IMR-90 (cell line): ENCODE measurements at regions not wholly inside any gene's neighbourhood (a gene's known extent, or its start where the extent isn't known, plus 50 kb on each side); places are given as distances from the start of the nearest gene placed in this dataset.

ENCODE experiments used
- ATAC-seq: fragments of 200-7000 bp; cut with Tn5 transposase; 2 replicates; pipeline ENCODE4 v1.9.1; 2020; ENCODE audit warnings: low read depth, mild to moderate bottlenecking, moderate library complexity
- BruUV-seq: library from RNA; stranded (reverse); fragments of 400-500 nt; replicated peaks from 2 replicates; lab custom pipeline; 2021; lab: Mats Ljungman, UMichigan
- CTCF ChIA-PET: fragments of 300-600 bp; formaldehyde crosslinking; extraction: SDS; loops from one replicate; lab custom pipeline; 2021; ENCODE audit warnings: antibody characterized with exemption; lab: Yijun Ruan, JAX
- POLR2A ChIA-PET: fragments of 300-600 bp; sonication (Branson Sonifier 250); formaldehyde crosslinking; loops from one replicate; lab custom pipeline; 2022; ENCODE audit warnings: antibody characterized with exemption; ENCODE audit not compliant: unreplicated experiment; lab: Charles Lee
- DNase-seq: peaks from one replicate; pipeline ENCODE4 v3.0.0; 2013
- H2AFZ ChIP-seq: replicated peaks from 2 replicates; pipeline ENCODE3; 2013; ENCODE audit warnings: low read length, mild to moderate bottlenecking; ENCODE audit not compliant: poor library complexity
- H2AK5ac ChIP-seq: 2 replicates; pipeline ENCODE4 v1.6.1; 2013; ENCODE audit warnings: low read depth, low read length, inconsistent platforms
- H2AK9ac ChIP-seq: replicated peaks from 2 replicates; pipeline ENCODE3; 2013; ENCODE audit warnings: mild to moderate bottlenecking, low read depth, low read length, moderate library complexity; ENCODE audit not compliant: poor library complexity
- H2BK120ac ChIP-seq: 2 replicates; pipeline ENCODE4 v1.6.1; 2013; ENCODE audit warnings: low read depth, low read length, inconsistent platforms
- H2BK15ac ChIP-seq: 3 replicates; pipeline ENCODE4 v1.6.1; 2013; ENCODE audit warnings: low read depth, low read length, inconsistent platforms
- H2BK20ac ChIP-seq: 2 replicates; pipeline ENCODE4 v1.6.1; 2013; ENCODE audit warnings: low read depth, mild to moderate bottlenecking, inconsistent platforms, low read length, moderate library complexity
- H2BK5ac ChIP-seq: 2 replicates; pipeline ENCODE4 v1.6.1; 2013; ENCODE audit warnings: mild to moderate bottlenecking, low read depth, low read length, inconsistent platforms; ENCODE audit not compliant: poor library complexity, severe bottlenecking
- H3K14ac ChIP-seq: replicated peaks from 2 replicates; pipeline ENCODE4 v1.6.1; 2013; ENCODE audit warnings: low read depth, low read length, inconsistent platforms
- H3K18ac ChIP-seq: 2 replicates; pipeline ENCODE4 v1.6.1; 2013; ENCODE audit warnings: low read depth, low read length, control low read depth
- H3K23ac ChIP-seq: 2 replicates; pipeline ENCODE4 v1.6.1; 2013; ENCODE audit warnings: low read depth, low read length, inconsistent platforms
- H3K27ac ChIP-seq: 2 replicates; pipeline ENCODE4 v1.5.1; 2013; ENCODE audit warnings: mild to moderate bottlenecking, control low read depth, low read length; ENCODE audit not compliant: insufficient read depth
- H3K27me3 ChIP-seq: 2 replicates; pipeline ENCODE4 v1.6.1; 2013; ENCODE audit warnings: low read length; ENCODE audit not compliant: control insufficient read depth, insufficient read depth
- H3K36me3 ChIP-seq: 2 replicates; pipeline ENCODE4 v1.6.1; 2013; ENCODE audit warnings: low read length, mixed read lengths; ENCODE audit not compliant: control insufficient read depth, insufficient read depth
- H3K4ac ChIP-seq: 2 replicates; pipeline ENCODE4 v1.6.1; 2013; ENCODE audit warnings: low read depth, low read length, inconsistent platforms
- H3K4me1 ChIP-seq: 2 replicates; pipeline ENCODE4 v1.6.1; 2013; ENCODE audit warnings: low read length, mixed read lengths; ENCODE audit not compliant: control insufficient read depth, insufficient read depth
- H3K4me2 ChIP-seq: 2 replicates; pipeline ENCODE4 v1.6.1; 2013; ENCODE audit warnings: low read depth, mild to moderate bottlenecking, control low read depth, low read length, moderate library complexity
- H3K4me3 ChIP-seq: 2 replicates; pipeline ENCODE4 v1.5.1; 2013; ENCODE audit warnings: low read depth, mild to moderate bottlenecking, control low read depth, low read length, moderate library complexity; ENCODE audit not compliant: insufficient read depth
- H3K56ac ChIP-seq: 2 replicates; pipeline ENCODE4 v1.6.1; 2013; ENCODE audit warnings: low read length, inconsistent platforms; ENCODE audit not compliant: insufficient read depth; ENCODE audit errors: extremely low read depth
- H3K79me1 ChIP-seq, 2 experiments: 2 replicates each; pipeline ENCODE4 v1.6.1; 2013; ENCODE audit warnings: low read length in 2 of 2, inconsistent platforms in 1 of 2, low read depth in 1 of 2
- H3K9ac ChIP-seq: 2 replicates; pipeline ENCODE4 v1.6.1; 2013; ENCODE audit warnings: low read depth, low read length, control low read depth
- H3K9me1 ChIP-seq: 2 replicates; pipeline ENCODE4 v1.6.1; 2013; ENCODE audit warnings: low read length, inconsistent platforms; ENCODE audit not compliant: insufficient read depth
- H3K9me3 ChIP-seq: 2 replicates; pipeline ENCODE4 v1.6.1; 2013; ENCODE audit warnings: low read length; ENCODE audit not compliant: control insufficient read depth, insufficient read depth
- H4K20me1 ChIP-seq: 2 replicates; pipeline ENCODE4 v1.6.1; 2013; ENCODE audit warnings: low read length, inconsistent platforms; ENCODE audit not compliant: insufficient read depth
- H4K5ac ChIP-seq: 2 replicates; pipeline ENCODE4 v1.6.1; 2013; ENCODE audit warnings: mild to moderate bottlenecking, low read depth, low read length, control low read depth
- H4K8ac ChIP-seq, 2 experiments: 2 replicates each; pipeline ENCODE4 v1.6.1; 2013; ENCODE audit warnings: low read depth in 2 of 2, low read length in 2 of 2, control low read depth in 1 of 2, inconsistent platforms in 1 of 2
- H4K91ac ChIP-seq: 2 replicates; pipeline ENCODE4 v1.6.1; 2013; ENCODE audit warnings: low read depth, low read length, inconsistent platforms; ENCODE audit not compliant: insufficient read depth
- CEBPB ChIP-seq: IDR thresholded peaks from 2 replicates; pipeline ENCODE4 v1.6.1; 2012; ENCODE audit warnings: low read depth, low read length, improper control_type of control experiment
- CHD1 ChIP-seq: IDR thresholded peaks from 2 replicates; pipeline ENCODE4 v1.6.1; 2012; ENCODE audit warnings: low read depth, low read length, improper control_type of control experiment
- MAFK ChIP-seq: IDR thresholded peaks from 2 replicates; pipeline ENCODE4 v1.6.1; 2012; ENCODE audit warnings: low read depth, low read length, improper control_type of control experiment
- MXI1 ChIP-seq: IDR thresholded peaks from 2 replicates; pipeline ENCODE4 v1.6.1; 2012; ENCODE audit warnings: low read depth, mild to moderate bottlenecking, low read length, moderate library complexity, borderline replicate concordance
- RCOR1 ChIP-seq: IDR thresholded peaks from 2 replicates; pipeline ENCODE4 v1.6.1; 2012; ENCODE audit warnings: mild to moderate bottlenecking, low read length, improper control_type of control experiment; ENCODE audit not compliant: insufficient replicate concordance
- RFX5 ChIP-seq: IDR thresholded peaks from 2 replicates; pipeline ENCODE4 v1.8.0; 2012; ENCODE audit warnings: low read depth, mild to moderate bottlenecking, low read length, moderate library complexity
- WGBS, 2 experiments: methylation state at CpG; one replicate each; pipeline versions ENCODE4 v1.1.5 to v1.1.7; 2013; ENCODE audit warnings: missing lambda C conversion rate in 2 of 2; ENCODE audit not compliant: insufficient read length in 1 of 2; ENCODE audit errors: extremely low coverage in 2 of 2; 5-methylcytosine and 5-hydroxymethylcytosine counted together
- dilution Hi-C: fragments of 300-500 bp; cut with HindIII; formaldehyde crosslinking; loops from one replicate; pipeline ENCODE4 v1.14.3; 2018; ENCODE audit warnings: low sequenced_read_pairs; ENCODE audit not compliant: unreplicated experiment
- in situ Hi-C: fragments of 300-500 bp; cut with MboI; formaldehyde crosslinking; loops from 3 replicates; pipeline ENCODE4 v1.14.3; 2019; ENCODE audit warnings: low sequenced_read_pairs, inconsistent platforms, mixed read lengths
- intact Hi-C: fragments of 100-400 bp; cut with micrococcal nuclease; formaldehyde crosslinking; loops from 2 replicates; pipeline ENCODE4 v1.10.0; 2022
- TF ChIP-seq, protein P1 (sequence below): fragments of 150-350 bp; IDR thresholded peaks from 2 replicates; pipeline ENCODE4 v1.6.1; 2017; ENCODE audit warnings: mild to moderate bottlenecking, antibody characterized with exemption, low read length, low read depth

DNA sequence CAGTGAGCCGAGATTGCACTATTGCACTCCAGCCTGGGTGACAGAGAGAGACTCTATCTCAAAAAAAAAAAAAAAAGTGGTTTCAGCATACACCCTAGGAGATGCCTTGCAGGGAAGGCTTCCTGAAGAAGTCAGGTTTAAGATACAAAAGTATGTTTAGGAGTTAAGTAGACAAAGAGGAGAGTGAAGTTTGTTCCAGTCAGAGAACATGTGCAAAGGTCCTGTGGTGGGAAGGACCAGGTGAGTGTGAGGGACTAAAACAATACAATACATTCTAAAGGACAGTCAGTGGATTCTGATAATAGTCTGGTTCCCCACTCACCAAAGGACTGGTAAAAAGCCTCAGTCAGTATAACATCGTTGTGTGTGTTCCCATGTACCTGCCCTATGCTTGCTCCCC lies 299.3 kb downstream of the HIVEP2 start:
- H2AFZ ChIP-seq, result no peak overlapping the region
- ChIA-PET POLR2A (no interaction called here), CTCF (interaction anchor here (0.6 kb wide), 1 partner anchor 782 kb away, joined by 4 read pairs; no protein-coding TSS in a partner anchor)
- no peak overlapping the region for H4K5ac ChIP-seq
- BruUV-seq, result no TSS peak
- no peak for ATAC-seq
- DNase-seq, result no peak
- no peak overlapping the region for H2BK120ac ChIP-seq
- H3K4me3 ChIP-seq, result no peak overlapping the region
- no peak overlapping the region for H3K14ac ChIP-seq
- no peak overlapping the region for H4K91ac ChIP-seq
- H2AK5ac ChIP-seq, result no peak overlapping the region
- H3K79me1 ChIP-seq, result no peaks in the 10 kb centered on the region
- peaks cover 16% of the 10 kb centered on the region for H3K27me3 ChIP-seq
- H3K4ac ChIP-seq, result no peak overlapping the region
- no peaks in the 10 kb centered on the region for H4K20me1 ChIP-seq
- H2AK9ac ChIP-seq, result no peak overlapping the region
- no peak overlapping the region for H3K9ac ChIP-seq
- no peaks in the 10 kb centered on the region for H3K9me3 ChIP-seq
- no peak for TF ChIP-seq RCOR1
- TF ChIP-seq CEBPB, result no peak
- TF ChIP-seq, protein P1, sequence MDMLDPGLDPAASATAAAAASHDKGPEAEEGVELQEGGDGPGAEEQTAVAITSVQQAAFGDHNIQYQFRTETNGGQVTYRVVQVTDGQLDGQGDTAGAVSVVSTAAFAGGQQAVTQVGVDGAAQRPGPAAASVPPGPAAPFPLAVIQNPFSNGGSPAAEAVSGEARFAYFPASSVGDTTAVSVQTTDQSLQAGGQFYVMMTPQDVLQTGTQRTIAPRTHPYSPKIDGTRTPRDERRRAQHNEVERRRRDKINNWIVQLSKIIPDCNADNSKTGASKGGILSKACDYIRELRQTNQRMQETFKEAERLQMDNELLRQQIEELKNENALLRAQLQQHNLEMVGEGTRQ, result no peak
- no peak for TF ChIP-seq MXI1
- TF ChIP-seq RFX5, result no peak
- no peak for TF ChIP-seq CHD1
- no peak for TF ChIP-seq MAFK
- H4K8ac ChIP-seq, result no peak overlapping the region
- in situ Hi-C loops (no loop called here), dilution Hi-C loops (no loop called here), intact Hi-C loops (no loop called here)
- H3K27ac ChIP-seq, result no peak overlapping the region
- no peaks in the 10 kb centered on the region for H3K4me1 ChIP-seq
- H2BK5ac ChIP-seq, result no peak overlapping the region
- H3K18ac ChIP-seq, result no peak overlapping the region
- H3K9me1 ChIP-seq, result no peaks in the 10 kb centered on the region
- no peak overlapping the region for H2BK20ac ChIP-seq
- no peaks in the 10 kb centered on the region for H3K36me3 ChIP-seq
- no peak overlapping the region for H3K23ac ChIP-seq
- WGBS, 2 experiments, result no CpG with 5 or more reads among the region's 2 CpGs
- no peak overlapping the region for H3K56ac ChIP-seq
- H3K4me2 ChIP-seq, result no peak overlapping the region
- H2BK15ac ChIP-seq, result no peak overlapping the region
